ENCODE measurements at regions not wholly inside any gene's neighbourhood (a gene's known extent, or its start where the extent isn't known, plus 50 kb on each side); places are given as distances from the start of the nearest gene placed in this dataset.

GRCh38 chr7:86947929-86948328, 111.5 kb downstream of the ELAPOR2 start:
- no peak for TF ChIP-seq CTCF (IDR thresholded peaks at IDR 0.05 in 2 of 3, conservative IDR thresholded peaks at IDR 0.05 in 1 of 3; ENCODE audit: borderline replicate concordance in 1 of 3, insufficient read depth in 1 of 3, low read depth in 2 of 3, low read length in 2 of 3)
- no peak for TF ChIP-seq ZNF274 (IDR thresholded peaks at IDR 0.05; ENCODE audit: low read depth, low read length)
- TF ChIP-seq YY1 (IDR thresholded peaks at IDR 0.05; ENCODE audit: extremely low read depth, insufficient replicate concordance, low read depth, low read length): no peak

Measured in HCT116 (cell line).